T-cell (primary cell): ENCODE measurements at regions not wholly inside any gene's neighbourhood (a gene's known extent, or its start where the extent isn't known, plus 50 kb on each side); places are given as distances from the start of the nearest gene placed in this dataset.

ENCODE experiments used
- ATAC-seq, 4 experiments: fragments of 200-7000 bp in 3 of 4; fragments of 150-1000 bp in 1 of 4; cut with Tn5 transposase; replicated peaks in 1 of 4; 1 replicate in 3 of 4; 2 replicates in 1 of 4; pipeline ENCODE4 v1.10.0; 2021; ENCODE audit warnings: moderate library complexity in 3 of 4, mild to moderate bottlenecking in 2 of 4, moderate number of reproducible peaks in 1 of 4
- CTCF ChIA-PET, 2 donors: fragments of 300-600 bp; sonication (Branson Sonifier 250); formaldehyde crosslinking; loops; one replicate each; lab custom pipeline; 2022; ENCODE audit warnings: antibody characterized with exemption in 2 of 2; lab: Charles Lee
- POLR2A ChIA-PET, 2 donors: fragments of 300-600 bp; sonication (Branson Sonifier 250); formaldehyde crosslinking; loops; one replicate each; lab custom pipeline; 2022; ENCODE audit warnings: antibody characterized with exemption in 2 of 2; lab: Charles Lee
- DNase-seq, 35 experiments: peaks; one replicate each; pipeline versions ENCODE4 v3.0.0 to v3.0.0-alpha.2; 2013 to 2023
- H3K27ac ChIP-seq: one replicate; pipeline ENCODE4 v1.5.1; 2013; ENCODE audit warnings: low read length
- H3K27me3 ChIP-seq, 2 experiments: replicated peaks in 1 of 2; 1 replicate in 1 of 2; 2 replicates in 1 of 2; pipeline versions ENCODE4 v1.6.1 to v1.7.0; 2013; ENCODE audit warnings: low read length in 1 of 2, mixed read lengths in 1 of 2; ENCODE audit not compliant: control insufficient read depth in 2 of 2, insufficient read depth in 2 of 2; ENCODE audit errors: extremely low read depth in 1 of 2
- H3K36me3 ChIP-seq, 2 donors: 1 replicate in 1 of 2; 2 replicates in 1 of 2; pipeline versions ENCODE4 v1.6.1 to v1.7.0; 2013; ENCODE audit warnings: low read length in 1 of 2; ENCODE audit not compliant: control insufficient read depth in 2 of 2, insufficient read depth in 1 of 2; ENCODE audit errors: extremely low read depth in 1 of 2
- H3K4me1 ChIP-seq, 2 experiments: 1 replicate in 1 of 2; 2 replicates in 1 of 2; pipeline versions ENCODE4 v1.6.1 to v1.7.0; 2013; ENCODE audit warnings: low read length in 2 of 2, mixed read lengths in 1 of 2; ENCODE audit not compliant: insufficient read depth in 2 of 2, control insufficient read depth in 1 of 2; ENCODE audit errors: extremely low read depth in 1 of 2
- H3K4me3 ChIP-seq, 2 donors: 1 replicate in 1 of 2; 2 replicates in 1 of 2; pipeline versions ENCODE4 v1.5.1 to v1.7.0; 2013; ENCODE audit warnings: mild to moderate bottlenecking in 2 of 2, low read length in 1 of 2, moderate library complexity in 1 of 2; ENCODE audit not compliant: control insufficient read depth in 1 of 2; ENCODE audit errors: extremely low read depth in 1 of 2
- H3K9me3 ChIP-seq: 2 replicates; pipeline ENCODE4 v1.7.0; 2013
- H3K27ac Mint-ChIP-seq, 2 donors: one replicate each; pipeline ENCODE4 v1.8.0; 2020 to 2021; ENCODE audit warnings: mild to moderate bottlenecking in 2 of 2, mixed read lengths in 2 of 2
- H3K27me3 Mint-ChIP-seq, 2 donors: one replicate each; pipeline ENCODE4 v1.8.0; 2021 to 2022; ENCODE audit warnings: mixed read lengths in 2 of 2
- H3K36me3 Mint-ChIP-seq: one replicate; pipeline ENCODE4 v1.8.0; 2021; ENCODE audit warnings: mixed read lengths
- H3K4me1 Mint-ChIP-seq, 3 donors: one replicate each; pipeline ENCODE4 v1.8.0; 2020 to 2022; ENCODE audit warnings: mixed read lengths in 3 of 3, mild to moderate bottlenecking in 1 of 3
- H3K4me3 Mint-ChIP-seq, 3 donors: one replicate each; pipeline ENCODE4 v1.8.0; 2020 to 2022; ENCODE audit warnings: mild to moderate bottlenecking in 3 of 3, mixed read lengths in 3 of 3, moderate library complexity in 3 of 3
- H3K9me3 Mint-ChIP-seq, 3 donors: one replicate each; pipeline ENCODE4 v1.8.0; 2020 to 2022; ENCODE audit warnings: mixed read lengths in 3 of 3
- WGBS: methylation state at CpG from one replicate; pipeline ENCODE4 v1.1.5; 2013; ENCODE audit warnings: missing lambda C conversion rate; ENCODE audit not compliant: insufficient coverage; 5-methylcytosine and 5-hydroxymethylcytosine counted together

- Histone ChIP-seq H3K4me1 (no peaks in the 10 kb centered on the region), H3K4me3 (no peak overlapping the region), H3K27ac (no peak overlapping the region), H3K36me3 (peaks cover 0 to 80% of the 10 kb centered on the region in 2 donors), H3K9me3 (no peaks in the 10 kb centered on the region), H3K27me3 (no peaks in the 10 kb centered on the region)
- no peak for DNase-seq
- Mint-ChIP-seq H3K9me3 (no peaks in the 10 kb centered on the region), H3K36me3 (peaks cover 59% of the 10 kb centered on the region), H3K4me1 (no peaks in the 10 kb centered on the region), H3K4me3 (no peak overlapping the region), H3K27ac (peak overlapping the region; percentile 12 to 34), H3K27me3 (no peaks in the 10 kb centered on the region)
- POLR2A ChIA-PET: no interaction called here
- WGBS: 100% methylated on average over 1 of the region's 1 CpG
- ATAC-seq: no peak
- CTCF ChIA-PET: no interaction called here
Observed at GRCh38 chr6:144447472-144447871, 162.3 kb downstream of the UTRN start.

DNA sequence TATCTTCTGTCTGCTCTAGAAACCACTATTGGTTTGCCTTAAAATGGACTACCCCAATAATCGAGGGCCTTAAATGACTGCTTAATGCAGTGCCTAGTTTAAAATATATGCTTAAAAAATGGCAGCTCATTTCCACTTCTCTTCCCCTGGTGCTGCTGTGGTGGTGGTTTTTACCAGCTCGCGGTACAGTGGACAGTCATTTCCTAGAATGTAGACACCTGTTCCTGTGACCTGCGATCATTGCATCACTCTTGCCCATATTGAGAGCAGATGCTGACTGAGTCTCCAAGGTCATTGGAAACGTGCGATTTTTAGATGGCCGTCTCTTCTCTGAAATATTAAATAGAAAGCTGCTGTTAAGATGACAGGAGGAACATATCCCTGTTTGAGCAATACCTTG, 164.1 kb downstream of the UTRN start:
- H3K27me3 ChIP-seq: no peaks in the 10 kb centered on the region
- Mint-ChIP-seq H3K27me3 (no peaks in the 10 kb centered on the region), H3K4me1 (no peaks in the 10 kb centered on the region), H3K27ac (no peak overlapping the region), H3K36me3 (peaks cover 64% of the 10 kb centered on the region), H3K4me3 (no peak overlapping the region), H3K9me3 (no peaks in the 10 kb centered on the region)
- H3K4me3 ChIP-seq: no peak overlapping the region
- CTCF ChIA-PET: no interaction called here
- WGBS: 90% methylated on average over 2 of the region's 7 CpGs
- no peaks in the 10 kb centered on the region for H3K9me3 ChIP-seq
- peaks cover 0 to 88% of the 10 kb centered on the region in 2 donors for H3K36me3 ChIP-seq
- POLR2A ChIA-PET: no interaction called here
- no peak for DNase-seq
- ATAC-seq: no peak
- no peak overlapping the region for H3K27ac ChIP-seq
- no peaks in the 10 kb centered on the region for H3K4me1 ChIP-seq

DNA sequence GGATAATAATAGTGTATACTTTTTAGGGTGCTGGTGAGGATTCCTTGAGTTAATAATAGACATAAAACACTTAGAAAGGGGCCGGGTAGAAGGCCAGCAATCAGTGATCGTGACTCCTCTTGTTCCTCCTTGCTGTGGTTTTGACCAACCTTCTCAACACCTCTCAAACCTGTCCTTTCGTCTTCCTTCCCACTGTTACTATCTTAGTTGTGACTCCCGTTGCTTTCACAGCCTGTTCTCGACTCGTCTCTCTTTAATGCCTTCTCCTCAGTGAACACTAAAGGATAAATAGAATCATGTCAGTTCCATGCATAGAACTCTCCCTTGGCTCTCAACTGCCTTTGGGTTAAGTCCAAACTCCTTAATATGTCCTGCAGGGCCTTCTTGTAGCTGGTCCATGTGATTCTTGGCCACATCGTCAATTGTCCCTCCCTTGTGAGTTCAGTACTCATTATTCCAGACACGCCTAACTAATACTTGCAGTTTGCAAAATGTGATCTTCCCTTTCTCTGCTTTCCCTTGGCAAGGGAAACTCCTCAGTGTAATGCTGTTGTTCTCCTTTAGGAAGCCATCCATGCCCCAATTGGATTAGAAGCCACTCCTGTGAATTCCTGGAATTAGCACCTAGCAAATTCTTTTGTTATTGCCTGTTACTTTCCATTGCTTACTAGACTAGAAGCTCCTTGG, 164.9 kb downstream of the UTRN start:
- Mint-ChIP-seq H3K9me3 (no peaks in the 10 kb centered on the region), H3K27me3 (no peaks in the 10 kb centered on the region), H3K27ac (no peak overlapping the region), H3K36me3 (peaks cover 68% of the 10 kb centered on the region), H3K4me3 (no peak overlapping the region), H3K4me1 (no peaks in the 10 kb centered on the region)
- ChIA-PET CTCF (no interaction called here), POLR2A (interaction anchor here in 1 of 2 donors (0.8 kb wide), 1 partner anchor 268 kb away, joined by 4 read pairs; no protein-coding TSS in a partner anchor)
- H3K4me3 ChIP-seq: no peak overlapping the region
- 98% methylated on average over 7 of the region's 8 CpGs for WGBS
- no peaks in the 10 kb centered on the region for H3K27me3 ChIP-seq
- ATAC-seq (no peak), DNase-seq (no peak)
- H3K36me3 ChIP-seq: peaks cover 0 to 85% of the 10 kb centered on the region in 2 donors
- no peaks in the 10 kb centered on the region for H3K4me1 ChIP-seq
- no peaks in the 10 kb centered on the region for H3K9me3 ChIP-seq
- no peak overlapping the region for H3K27ac ChIP-seq

- H3K9me3 Mint-ChIP-seq: no peaks in the 10 kb centered on the region
- H3K27me3 ChIP-seq: no peaks in the 10 kb centered on the region
- 0% methylated on average over 1 of the region's 5 CpGs for WGBS
- H3K36me3 ChIP-seq: peaks cover 3 to 70% of the 10 kb centered on the region in 2 donors
- H3K27me3 Mint-ChIP-seq: no peaks in the 10 kb centered on the region
- H3K27ac ChIP-seq: peak overlapping the region; percentile 19
- H3K9me3 ChIP-seq: no peaks in the 10 kb centered on the region
- peaks cover 8 to 9% of the 10 kb centered on the region in 2 experiments for H3K4me1 ChIP-seq
- ATAC-seq (peak; percentile 54 to 83 (median 70)), DNase-seq (peak in 1 of 35 experiments; percentile 39)
- peak overlapping the region in 2 of 3 donors; percentile 13 to 66 for H3K4me3 Mint-ChIP-seq
- CTCF ChIA-PET: interaction anchor here in 1 of 2 donors (0.7 kb wide), 1 partner anchor 119 kb away, joined by 4 read pairs; no protein-coding TSS in a partner anchor
- POLR2A ChIA-PET: interaction anchor here (0.6 to 0.7 kb wide), 2 partner anchors 49 to 102 kb away, joined by 3 to 11 read pairs; no protein-coding TSS in a partner anchor
- H3K27ac Mint-ChIP-seq: peak overlapping the region; percentile 85 to 95
- H3K36me3 Mint-ChIP-seq: peaks cover 72% of the 10 kb centered on the region
- H3K4me1 Mint-ChIP-seq: peaks cover 28 to 35% (median 30%) of the 10 kb centered on the region in 3 donors
- no peak overlapping the region for H3K4me3 ChIP-seq
Observed at GRCh38 chr6:144460327-144461095, 175.4 kb downstream of the UTRN start.

DNA sequence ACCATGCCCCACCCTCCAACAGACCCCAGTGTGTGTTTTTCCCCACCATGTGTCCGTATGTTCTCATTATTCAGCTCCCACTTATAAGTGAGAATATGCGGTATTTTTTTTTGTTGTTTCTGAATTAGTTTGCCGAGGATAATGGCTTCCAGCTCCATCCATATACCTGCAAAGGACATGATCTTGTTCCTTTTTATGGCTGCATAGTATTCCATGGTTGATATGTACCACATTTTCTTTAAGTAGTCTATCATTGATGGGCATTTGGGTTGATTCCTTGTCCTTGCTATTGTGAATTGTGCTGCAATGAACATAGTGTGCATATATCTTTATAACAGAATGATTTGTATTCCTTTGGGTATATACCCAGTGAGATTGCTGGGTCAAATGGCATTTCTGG, 176.9 kb downstream of the UTRN start:
- Mint-ChIP-seq H3K4me3 (no peak overlapping the region), H3K4me1 (peaks cover 33 to 41% (median 35%) of the 10 kb centered on the region in 3 donors), H3K27me3 (no peaks in the 10 kb centered on the region), H3K36me3 (peaks cover 73% of the 10 kb centered on the region), H3K9me3 (no peaks in the 10 kb centered on the region), H3K27ac (no peak overlapping the region)
- Histone ChIP-seq H3K9me3 (no peaks in the 10 kb centered on the region), H3K27ac (no peak overlapping the region), H3K27me3 (no peaks in the 10 kb centered on the region), H3K36me3 (peaks cover 0 to 77% of the 10 kb centered on the region in 2 donors), H3K4me1 (peaks cover 8 to 9% of the 10 kb centered on the region in 2 experiments), H3K4me3 (no peak overlapping the region)
- ChIA-PET CTCF (interaction anchor here in 1 of 2 donors (1.0 kb wide), 1 partner anchor 19 kb away, joined by 3 read pairs; no protein-coding TSS in a partner anchor), POLR2A (interaction anchor here in 1 of 2 donors (0.5 kb wide), 1 partner anchor 22 kb away, joined by 12 read pairs; no protein-coding TSS in a partner anchor)
- WGBS: no CpG with 5 or more reads among the region's 3 CpGs
- DNase-seq: no peak
- no peak for ATAC-seq

- H3K36me3 ChIP-seq: peaks cover 0 to 55% of the 10 kb centered on the region in 2 donors
- H3K36me3 Mint-ChIP-seq: peaks cover 51% of the 10 kb centered on the region
Observed at GRCh38 chr6:144466716-144467115, 181.6 kb downstream of the UTRN start.

More at GRCh38 chr6:144466716-144467115, 181.6 kb downstream of the UTRN start:
- Histone ChIP-seq H3K4me3 (no peak overlapping the region), H3K9me3 (no peaks in the 10 kb centered on the region), H3K27ac (no peak overlapping the region), H3K4me1 (peaks cover 6 to 15% of the 10 kb centered on the region in 2 experiments), H3K27me3 (no peaks in the 10 kb centered on the region)
- Mint-ChIP-seq H3K4me1 (peaks cover 31 to 40% (median 33%) of the 10 kb centered on the region in 3 donors), H3K27me3 (no peaks in the 10 kb centered on the region), H3K27ac (peak overlapping the region; percentile 29 to 68), H3K9me3 (no peaks in the 10 kb centered on the region), H3K4me3 (no peak overlapping the region)
- CTCF ChIA-PET: interaction anchor here in 1 of 2 donors (0.8 kb wide), 1 partner anchor 13 kb away, joined by 3 read pairs; no protein-coding TSS in a partner anchor
- ATAC-seq: no peak
- WGBS: 100% methylated on average over 1 of the region's 2 CpGs
- DNase-seq: no peak
- POLR2A ChIA-PET: no interaction called here
